ENCODE measurements at regions not wholly inside any gene's neighbourhood (a gene's known extent, or its start where the extent isn't known, plus 50 kb on each side); places are given as distances from the start of the nearest gene placed in this dataset.
"Not testable (repeated sequence)": the region's sequence is repeated elsewhere in the genome, so short reads cannot be mapped to it uniquely, and the experiment has no call there.

- DNase-seq: no peak
Measured at GRCh38 chr7:118843456-118843855, 619.0 kb downstream of the ANKRD7 start.

GRCh38 chr7:118844748-118845147, 620.2 kb downstream of the ANKRD7 start:
- no peak for DNase-seq

GRCh38 chr7:118845791-118846190, 621.3 kb downstream of the ANKRD7 start:
- DNase-seq: no peak

GRCh38 chr7:118846977-118847376, 622.5 kb downstream of the ANKRD7 start:
- no peak for DNase-seq

GRCh38 chr7:118855290-118855689, 630.8 kb downstream of the ANKRD7 start:
- no peak for DNase-seq

GRCh38 chr7:118858651-118859149, 634.2 kb downstream of the ANKRD7 start:
- DNase-seq: no peak

GRCh38 chr7:118861581-118861980, 637.1 kb downstream of the ANKRD7 start:
- DNase-seq: no peak

- no peak for DNase-seq
Measured at GRCh38 chr7:118862740-118863139, 638.2 kb downstream of the ANKRD7 start.

GRCh38 chr7:118863966-118864365, 639.5 kb downstream of the ANKRD7 start:
- DNase-seq: no peak

- DNase-seq: no peak
Measured at GRCh38 chr7:118867860-118868259, 643.4 kb downstream of the ANKRD7 start.

GRCh38 chr7:118869141-118869540, 644.6 kb downstream of the ANKRD7 start:
- DNase-seq: not testable (repeated sequence)

- no peak for DNase-seq
Measured at GRCh38 chr7:118870187-118870586, 645.7 kb downstream of the ANKRD7 start.

- no peak for DNase-seq
Measured at GRCh38 chr7:118872568-118872967, 648.1 kb downstream of the ANKRD7 start.

- no peak for DNase-seq
Measured at GRCh38 chr7:118877187-118877586, 652.7 kb downstream of the ANKRD7 start.

GRCh38 chr7:118878336-118878735, 653.8 kb downstream of the ANKRD7 start:
- DNase-seq: no peak

GRCh38 chr7:118898284-118898683, 673.8 kb downstream of the ANKRD7 start:
- no peak for DNase-seq

GRCh38 chr7:118902600-118902999, 678.1 kb downstream of the ANKRD7 start:
- DNase-seq: no peak

- no peak for DNase-seq
Measured at GRCh38 chr7:118907911-118908527, 683.5 kb downstream of the ANKRD7 start.

- not testable (repeated sequence) for DNase-seq
Measured at GRCh38 chr7:118916120-118916519, 691.6 kb downstream of the ANKRD7 start.

- no peak for DNase-seq
Measured at GRCh38 chr7:118918556-118918955, 694.1 kb downstream of the ANKRD7 start.

GRCh38 chr7:118938845-118939244, 714.3 kb downstream of the ANKRD7 start:
- no peak for DNase-seq

GRCh38 chr7:118944271-118944670, 719.8 kb downstream of the ANKRD7 start:
- DNase-seq: no peak

GRCh38 chr7:118945911-118946682, 721.6 kb downstream of the ANKRD7 start:
- DNase-seq: no peak

GRCh38 chr7:118948508-118948907, 724.0 kb downstream of the ANKRD7 start:
- no peak for DNase-seq

All from left hindlimb (tissue), 1 donor.